BE2C (cell line): ENCODE measurements at regions not wholly inside any gene's neighbourhood (a gene's known extent, or its start where the extent isn't known, plus 50 kb on each side); places are given as distances from the start of the nearest gene placed in this dataset.
A peak's percentile ranks its signal among the peaks of the same experiment; 100 is the strongest.

Experiments
- DNase-seq: peaks from one replicate; pipeline ENCODE4 v3.0.0-alpha.2; 2020
- H3K27me3 ChIP-seq: fragments of 250-450 bp; sonication (Bioruptor Pico); 2 replicates; pipeline ENCODE4 v1.5.1; 2020; ENCODE audit warnings: mild to moderate bottlenecking
- H3K36me3 ChIP-seq: fragments of 250-450 bp; sonication (Bioruptor Pico); 2 replicates; pipeline ENCODE4 v1.5.1; 2020; ENCODE audit warnings: mild to moderate bottlenecking
- H3K4me1 ChIP-seq: fragments of 250-450 bp; sonication (Bioruptor Pico); 2 replicates; pipeline ENCODE4 v1.5.1; 2020
- H3K4me3 ChIP-seq: 2 replicates; pipeline ENCODE4 v1.5.1; 2011; ENCODE audit warnings: low read depth, low read length
- H3K9me3 ChIP-seq: fragments of 250-450 bp; sonication (Bioruptor Pico); 2 replicates; pipeline ENCODE4 v1.5.1; 2020
- TF ChIP-seq, protein P1 (sequence below): IDR thresholded peaks from 2 replicates; pipeline ENCODE4 v1.5.1; 2012; ENCODE audit warnings: mild to moderate bottlenecking, low read depth, low read length

DNA sequence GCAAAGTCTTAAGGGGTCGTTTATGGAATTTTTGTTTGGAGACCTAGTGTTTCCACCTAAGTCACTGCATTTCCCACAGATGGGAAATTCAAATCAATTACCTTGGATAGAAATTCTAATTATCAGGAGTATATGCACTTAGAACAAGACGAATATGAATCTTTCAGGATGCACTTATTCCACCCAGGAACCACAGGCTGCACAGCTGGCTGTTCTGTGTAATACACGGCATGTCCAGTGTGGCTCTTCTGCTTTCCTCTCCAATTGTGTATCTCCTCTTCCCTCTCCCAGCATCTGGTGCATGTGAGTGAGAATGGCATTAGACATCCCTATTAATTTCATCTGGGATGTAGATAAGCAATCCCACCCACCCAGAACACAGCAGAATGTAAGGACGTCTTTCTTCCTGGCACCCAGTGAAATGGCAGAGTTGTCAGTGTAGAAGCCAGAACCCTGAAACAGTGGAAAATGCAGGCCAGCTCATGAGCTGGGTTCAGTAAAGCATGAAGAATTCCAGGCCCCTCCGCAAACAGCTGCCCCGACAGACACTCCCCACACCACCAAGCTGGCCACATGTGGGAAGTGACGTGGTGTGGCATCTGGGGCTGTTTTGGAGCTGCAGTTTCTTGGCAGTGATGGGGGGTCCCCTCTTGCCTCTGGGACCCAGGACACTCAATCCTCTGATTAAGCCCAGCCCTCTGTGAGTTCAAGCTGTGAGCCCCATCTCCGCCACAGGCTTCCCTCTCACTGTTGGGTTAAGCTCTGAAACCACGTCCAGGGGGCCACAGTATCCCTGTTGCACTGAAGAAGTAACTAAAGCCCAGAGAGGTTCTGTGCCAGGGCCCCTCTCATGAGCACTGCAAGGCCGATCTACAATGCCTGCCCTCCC is 180.1 kb upstream of the CST7 start:
- TF ChIP-seq, protein P1, sequence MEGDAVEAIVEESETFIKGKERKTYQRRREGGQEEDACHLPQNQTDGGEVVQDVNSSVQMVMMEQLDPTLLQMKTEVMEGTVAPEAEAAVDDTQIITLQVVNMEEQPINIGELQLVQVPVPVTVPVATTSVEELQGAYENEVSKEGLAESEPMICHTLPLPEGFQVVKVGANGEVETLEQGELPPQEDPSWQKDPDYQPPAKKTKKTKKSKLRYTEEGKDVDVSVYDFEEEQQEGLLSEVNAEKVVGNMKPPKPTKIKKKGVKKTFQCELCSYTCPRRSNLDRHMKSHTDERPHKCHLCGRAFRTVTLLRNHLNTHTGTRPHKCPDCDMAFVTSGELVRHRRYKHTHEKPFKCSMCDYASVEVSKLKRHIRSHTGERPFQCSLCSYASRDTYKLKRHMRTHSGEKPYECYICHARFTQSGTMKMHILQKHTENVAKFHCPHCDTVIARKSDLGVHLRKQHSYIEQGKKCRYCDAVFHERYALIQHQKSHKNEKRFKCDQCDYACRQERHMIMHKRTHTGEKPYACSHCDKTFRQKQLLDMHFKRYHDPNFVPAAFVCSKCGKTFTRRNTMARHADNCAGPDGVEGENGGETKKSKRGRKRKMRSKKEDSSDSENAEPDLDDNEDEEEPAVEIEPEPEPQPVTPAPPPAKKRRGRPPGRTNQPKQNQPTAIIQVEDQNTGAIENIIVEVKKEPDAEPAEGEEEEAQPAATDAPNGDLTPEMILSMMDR: peak; percentile 10; the same call in 1 of the 2 replicates
- Histone ChIP-seq H3K9me3 (no peaks in the 10 kb centered on the region), H3K4me3 (no peak overlapping the region), H3K4me1 (peaks cover 10% of the 10 kb centered on the region), H3K36me3 (no peaks in the 10 kb centered on the region), H3K27me3 (no peaks in the 10 kb centered on the region)
- peak; percentile 78 for DNase-seq

DNA sequence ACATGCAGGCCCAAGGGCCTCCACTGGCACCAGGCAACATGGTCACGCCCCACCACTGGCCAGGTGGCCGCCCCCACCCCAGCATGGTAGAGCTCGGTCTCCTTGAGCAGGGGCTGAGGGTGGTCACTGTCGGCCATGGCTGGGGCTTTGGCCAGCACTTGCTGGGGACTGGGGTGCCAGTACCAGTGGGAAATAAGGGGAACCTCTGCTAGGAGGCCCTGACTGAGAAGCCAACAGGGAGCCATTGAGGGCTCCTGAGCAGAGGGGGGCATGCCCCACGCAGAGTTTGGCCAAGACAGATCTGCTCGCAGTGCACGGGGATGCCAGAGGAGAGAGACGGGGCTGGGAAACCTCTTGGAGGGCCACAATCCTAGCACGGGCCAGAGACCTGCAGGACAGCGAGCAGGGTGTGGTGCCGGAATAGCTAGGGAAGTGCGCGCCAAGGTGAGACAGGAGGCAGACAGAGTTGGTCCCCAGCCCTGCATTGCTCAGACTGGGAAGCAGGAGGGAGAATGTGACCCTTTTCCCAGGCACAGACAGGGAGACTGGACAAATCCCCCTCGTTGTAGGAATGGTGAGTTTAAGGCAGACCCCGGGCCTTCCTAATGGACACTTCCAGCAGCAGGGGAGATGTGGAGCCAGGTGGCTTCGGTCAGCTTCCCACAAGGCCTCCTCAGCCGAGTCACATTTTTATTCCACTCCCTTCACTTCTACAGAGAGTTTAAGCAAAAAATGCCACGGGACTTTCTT is 179.0 kb upstream of the CST7 start:
- Histone ChIP-seq H3K36me3 (no peaks in the 10 kb centered on the region), H3K27me3 (no peaks in the 10 kb centered on the region), H3K4me3 (no peak overlapping the region), H3K9me3 (no peaks in the 10 kb centered on the region), H3K4me1 (peaks cover 10% of the 10 kb centered on the region)
- no peak for DNase-seq
- TF ChIP-seq, protein P1: no peak

DNA sequence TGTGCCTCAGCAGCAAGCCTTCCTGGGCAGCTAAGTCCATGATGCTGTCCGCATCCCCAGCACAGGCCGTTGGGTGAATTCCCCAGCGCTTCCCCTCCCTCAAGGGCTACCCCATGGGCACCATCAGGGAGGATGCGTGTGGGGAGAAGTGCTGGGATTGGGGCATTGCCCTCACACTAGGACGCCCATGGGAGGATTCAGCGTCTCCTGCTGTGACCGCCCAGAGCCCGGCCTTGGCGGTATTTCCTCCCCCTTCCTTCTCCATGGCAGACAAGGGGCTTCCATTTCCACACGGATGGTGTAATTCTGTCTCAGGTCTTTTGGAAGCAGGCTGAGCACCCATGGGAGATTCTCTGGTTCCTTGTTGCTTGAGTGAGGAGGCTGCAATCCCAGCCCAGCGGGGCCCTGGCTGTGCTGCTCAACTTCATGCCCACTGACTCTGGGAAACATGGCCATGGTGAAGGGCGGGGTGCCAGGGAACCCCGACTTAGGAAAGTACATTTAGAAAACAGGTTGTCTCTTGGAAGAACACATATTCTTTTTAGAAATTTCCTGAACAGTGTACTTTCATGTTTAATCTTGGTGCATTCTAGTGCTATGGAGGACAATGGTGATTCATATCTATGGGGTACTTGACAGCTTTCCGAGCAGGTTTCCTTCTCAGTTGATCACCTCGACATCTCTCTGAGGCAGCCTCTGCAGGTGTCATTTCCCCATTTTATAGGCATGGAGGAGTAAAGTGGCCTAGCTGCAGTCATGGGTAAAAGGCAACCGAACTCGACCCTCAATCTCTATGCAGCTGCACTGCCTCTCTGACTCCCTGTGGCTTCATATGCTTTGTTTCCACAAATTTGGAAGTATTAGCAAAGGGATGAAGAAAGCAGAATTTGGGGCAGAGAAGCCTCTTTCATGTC is 178.2 kb upstream of the CST7 start:
- TF ChIP-seq, protein P1: no peak
- Histone ChIP-seq H3K27me3 (no peaks in the 10 kb centered on the region), H3K4me1 (peaks cover 10% of the 10 kb centered on the region), H3K9me3 (no peaks in the 10 kb centered on the region), H3K4me3 (no peak overlapping the region), H3K36me3 (no peaks in the 10 kb centered on the region)
- no peak for DNase-seq

DNA sequence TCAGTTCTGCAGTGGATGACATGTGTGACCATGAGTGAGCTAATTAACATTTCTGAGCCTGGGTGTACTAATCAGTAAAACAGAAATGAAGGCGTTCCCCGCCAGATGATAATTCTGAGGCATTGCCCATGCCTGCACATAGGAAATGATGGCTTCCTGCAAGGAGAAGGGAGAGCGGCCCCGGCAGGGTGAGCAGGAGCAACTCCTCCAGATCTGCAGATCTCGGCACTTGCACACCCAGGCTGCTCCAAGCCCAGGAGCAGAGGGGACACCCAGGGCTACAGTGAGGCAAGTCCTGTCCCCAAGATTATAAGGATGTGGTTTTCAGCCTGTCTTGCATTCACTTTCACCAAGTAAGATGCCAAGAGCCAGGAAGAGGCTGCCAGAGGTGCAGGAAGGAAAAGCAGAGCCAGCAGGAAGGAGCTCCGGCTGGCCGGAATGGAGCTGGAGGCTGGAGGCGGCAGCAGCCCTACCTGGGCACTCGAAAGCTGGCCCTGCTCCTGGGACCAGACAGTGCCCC is 177.5 kb upstream of the CST7 start:
- H3K27me3 ChIP-seq: no peaks in the 10 kb centered on the region
- H3K36me3 ChIP-seq: no peaks in the 10 kb centered on the region
- H3K4me3 ChIP-seq: no peak overlapping the region
- TF ChIP-seq, protein P1: no peak
- no peaks in the 10 kb centered on the region for H3K9me3 ChIP-seq
- H3K4me1 ChIP-seq: peaks cover 10% of the 10 kb centered on the region
- DNase-seq: no peak

DNA sequence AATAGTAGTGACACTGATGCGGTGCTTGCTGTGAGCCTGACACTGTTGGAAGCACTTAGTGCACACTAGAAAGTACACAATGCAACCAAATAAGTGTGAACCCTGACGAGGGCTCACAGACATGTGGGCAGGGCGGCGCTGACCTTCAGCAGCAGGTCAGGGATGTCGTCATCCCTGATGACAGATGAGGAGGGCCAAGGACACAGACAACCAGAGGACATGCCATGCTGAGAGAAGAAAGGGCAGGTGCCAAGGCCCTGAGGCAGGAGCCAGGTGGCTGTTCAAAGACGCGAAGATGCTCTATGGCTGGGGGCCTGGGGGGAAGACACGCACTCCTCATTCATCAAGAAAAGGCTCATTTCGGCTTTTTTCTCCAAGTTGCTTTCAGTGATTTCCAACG is 176.4 kb upstream of the CST7 start:
- Histone ChIP-seq H3K27me3 (no peaks in the 10 kb centered on the region), H3K9me3 (no peaks in the 10 kb centered on the region), H3K36me3 (no peaks in the 10 kb centered on the region), H3K4me3 (no peak overlapping the region), H3K4me1 (peaks cover 10% of the 10 kb centered on the region)
- no peak for DNase-seq
- TF ChIP-seq, protein P1: no peak
